GM12878 (cell line): ENCODE measurements at regions not wholly inside any gene's neighbourhood (a gene's known extent, or its start where the extent isn't known, plus 50 kb on each side); places are given as distances from the start of the nearest gene placed in this dataset.

ENCODE experiments used
- ATAC-seq: fragments of 200-7000 bp; cut with Tn5 transposase; 3 replicates; pipeline ENCODE4 v1.9.1; 2020; ENCODE audit warnings: mild to moderate bottlenecking, moderate library complexity
- BruUV-seq: library from RNA; stranded (reverse); fragments of 400-500 nt; replicated peaks from 2 replicates; lab custom pipeline; 2021; lab: Mats Ljungman, UMichigan
- CTCF ChIA-PET: fragments of 300-600 bp; sonication (Branson Sonifier 250); formaldehyde crosslinking; extraction: SDS; loops from one replicate; lab custom pipeline; 2021; ENCODE audit warnings: inconsistent platforms; lab: Yijun Ruan, JAX
- POLR2A ChIA-PET: fragments of 350-600 bp; formaldehyde crosslinking; extraction: SDS; loops from one replicate; lab custom pipeline; 2021; ENCODE audit warnings: inconsistent platforms; lab: Charles Lee
- RAD21 ChIA-PET: fragments of 300-600 bp; sonication (Branson Sonifier 250); formaldehyde crosslinking; loops from one replicate; lab custom pipeline; 2023; ENCODE audit warnings: antibody characterized with exemption; ENCODE audit not compliant: unreplicated experiment; lab: Charles Lee
- SMC1A ChIA-PET: fragments of 300-600 bp; sonication (Branson Sonifier 250); formaldehyde crosslinking; loops from one replicate; lab custom pipeline; 2023; ENCODE audit not compliant: unreplicated experiment, uncharacterized antibody; lab: Charles Lee
- DNase-seq: peaks from one replicate; pipeline ENCODE4 v3.0.0-alpha.2; 2011; ENCODE audit warnings: low read depth, low spot score
- FAIRE-seq: peaks from 3 replicates; lab custom pipeline; 2011; peaks lifted over from hg19 to GRCh38; lab: Jason Lieb, UNC
- H2AFZ ChIP-seq: 2 replicates; pipeline ENCODE4 v1.6.0; 2011; ENCODE audit warnings: low read depth, low read length, control low read depth; ENCODE audit not compliant: control insufficient read depth
- H3K27ac ChIP-seq: 2 replicates; pipeline ENCODE4 v1.5.1; 2011; ENCODE audit warnings: control low read depth; ENCODE audit not compliant: control insufficient read depth, insufficient read depth
- H3K27me3 ChIP-seq, 2 experiments: replicated peaks in 1 of 2; 2 replicates each; pipeline versions ENCODE4 v1.6.0 to v1.6.1; 2011; ENCODE audit warnings: low read length in 1 of 2; ENCODE audit not compliant: control insufficient read depth in 2 of 2, insufficient read depth in 2 of 2
- H3K36me3 ChIP-seq, 2 experiments: 2 replicates each; pipeline ENCODE4 v1.5.1; 2011; ENCODE audit warnings: low read length in 1 of 2; ENCODE audit not compliant: control insufficient read depth in 2 of 2, insufficient read depth in 2 of 2
- H3K4me1 ChIP-seq: 2 replicates; pipeline ENCODE4 v1.6.1; 2011; ENCODE audit warnings: mild to moderate bottlenecking, low read length, moderate library complexity, mixed read lengths; ENCODE audit not compliant: control insufficient read depth, insufficient read depth
- H3K4me2 ChIP-seq: 2 replicates; pipeline ENCODE4 v1.6.0; 2011; ENCODE audit warnings: control low read depth; ENCODE audit not compliant: control insufficient read depth, insufficient read depth
- H3K4me3 ChIP-seq: fragments of 200-600 bp; sonication (generic); 2 replicates; pipeline ENCODE4 v1.5.1; 2016
- H3K79me2 ChIP-seq: 2 replicates; pipeline ENCODE4 v1.6.0; 2011; ENCODE audit warnings: low read length; ENCODE audit not compliant: control insufficient read depth, insufficient read depth
- H3K9ac ChIP-seq: 2 replicates; pipeline ENCODE4 v1.8.0; 2011; ENCODE audit warnings: low read length, control low read depth, mixed read lengths; ENCODE audit not compliant: control insufficient read depth, insufficient read depth
- H3K9me3 ChIP-seq: replicated peaks from 3 replicates; pipeline ENCODE4 v1.5.1; 2011; ENCODE audit warnings: mild to moderate bottlenecking, low read length; ENCODE audit not compliant: control insufficient read depth, insufficient read depth
- H4K20me1 ChIP-seq: 2 replicates; pipeline ENCODE4 v1.6.0; 2011; ENCODE audit not compliant: control insufficient read depth, insufficient read depth
- BHLHE40 ChIP-seq, 2 experiments: fragments of 450-650 bp in 1 of 2; IDR thresholded peaks; 2 replicates each; pipeline ENCODE4 v1.6.1; 2011 to 2017; ENCODE audit warnings: low read depth in 2 of 2, borderline replicate concordance in 1 of 2, improper control_type of control experiment in 1 of 2, low read length in 1 of 2, mild to moderate bottlenecking in 1 of 2
- BMI1 ChIP-seq: fragments of 450-650 bp; IDR thresholded peaks from 2 replicates; pipeline ENCODE4 v1.6.1; 2016; ENCODE audit warnings: mild to moderate bottlenecking, moderate library complexity, borderline replicate concordance
- CBFB ChIP-seq: IDR thresholded peaks from 2 replicates; pipeline ENCODE4 v1.6.1; 2016; ENCODE audit warnings: antibody characterized with exemption, low read depth
- ETV6 ChIP-seq, 2 experiments: fragments of 450-650 bp in 1 of 2; IDR thresholded peaks in 1 of 2; conservative IDR thresholded peaks in 1 of 2; 2 replicates each; pipeline ENCODE4 v1.6.1; 2014; ENCODE audit warnings: antibody characterized with exemption in 1 of 2, borderline replicate concordance in 1 of 2, low read depth in 1 of 2, mild to moderate bottlenecking in 1 of 2, moderate library complexity in 1 of 2
- GATAD2B ChIP-seq: fragments of 450-650 bp; conservative IDR thresholded peaks from 2 replicates; pipeline ENCODE4 v1.6.1; 2017; ENCODE audit warnings: low read depth, mild to moderate bottlenecking, moderate library complexity
- IRF5 ChIP-seq: fragments of 450-650 bp; IDR thresholded peaks from 2 replicates; pipeline ENCODE4 v1.6.1; 2017; ENCODE audit warnings: borderline replicate concordance
- JUNB ChIP-seq: IDR thresholded peaks from 2 replicates; pipeline ENCODE4 v1.6.1; 2016; ENCODE audit warnings: antibody characterized with exemption, mild to moderate bottlenecking
- LARP7 ChIP-seq: fragments of 450-650 bp; IDR thresholded peaks from 2 replicates; pipeline ENCODE4 v1.6.1; 2017; ENCODE audit warnings: mild to moderate bottlenecking
- NFIC ChIP-seq: IDR thresholded peaks from 2 replicates; pipeline ENCODE4 v1.6.1; 2012; ENCODE audit warnings: low read depth, mild to moderate bottlenecking, inconsistent platforms, low read length, moderate library complexity
- PAX8 ChIP-seq: fragments of 450-650 bp; IDR thresholded peaks from 2 replicates; pipeline ENCODE4 v1.6.1; 2017; ENCODE audit warnings: mild to moderate bottlenecking, moderate library complexity
- POLR2A ChIP-seq: IDR thresholded peaks from 2 replicates; pipeline ENCODE4 v1.6.1; 2011; ENCODE audit warnings: low read depth, mild to moderate bottlenecking, low read length
- RELB ChIP-seq: fragments of 450-650 bp; IDR thresholded peaks from 2 replicates; pipeline ENCODE4 v1.6.1; 2017; ENCODE audit warnings: low read depth, mild to moderate bottlenecking, moderate library complexity
- SRF ChIP-seq, 2 experiments: IDR thresholded peaks; 2 replicates each; pipeline ENCODE4 v1.6.1; 2011; ENCODE audit warnings: low read depth in 2 of 2, low read length in 2 of 2, mild to moderate bottlenecking in 1 of 2, moderate library complexity in 1 of 2
- SUPT20H ChIP-seq: IDR thresholded peaks from 2 replicates; pipeline ENCODE4 v1.6.1; 2011; ENCODE audit warnings: low read depth, mild to moderate bottlenecking, low read length, moderate library complexity, borderline replicate concordance; ENCODE audit not compliant: control insufficient read depth
- ZNF207 ChIP-seq: fragments of 450-650 bp; IDR thresholded peaks from 2 replicates; pipeline ENCODE4 v1.6.1; 2014; ENCODE audit warnings: antibody characterized with exemption, mild to moderate bottlenecking, borderline replicate concordance
- ZNF217 ChIP-seq: fragments of 450-650 bp; IDR thresholded peaks from 2 replicates; pipeline ENCODE4 v1.6.1; 2017; ENCODE audit warnings: antibody characterized with exemption, mild to moderate bottlenecking
- ZNF622 ChIP-seq: fragments of 450-650 bp; IDR thresholded peaks from 2 replicates; pipeline ENCODE4 v1.6.1; 2017; ENCODE audit warnings: mild to moderate bottlenecking, inconsistent platforms
- ZNF687 ChIP-seq: fragments of 450-650 bp; IDR thresholded peaks from 2 replicates; pipeline ENCODE4 v1.6.1; 2017; ENCODE audit warnings: mild to moderate bottlenecking, moderate library complexity
- ZSCAN29 ChIP-seq: fragments of 450-650 bp; IDR thresholded peaks from 2 replicates; pipeline ENCODE4 v1.6.1; 2017; ENCODE audit warnings: mild to moderate bottlenecking, moderate library complexity
- whole genome bisulfite sequencing: methylation state at CpG from one replicate; pipeline ENCODE4 v1.1.6; 2016; ENCODE audit warnings: low lambda C conversion rate; ENCODE audit not compliant: insufficient replicate concordance, insufficient coverage; ENCODE audit errors: missing lambda C conversion rate; 5-methylcytosine and 5-hydroxymethylcytosine counted together
- in situ Hi-C: fragments of 300-500 bp; cut with MboI; formaldehyde crosslinking; loops from 9 replicates; pipeline ENCODE4 v1.14.3; 2018; ENCODE audit warnings: mixed read lengths
- intact Hi-C: fragments of 100-400 bp; cut with micrococcal nuclease; formaldehyde crosslinking; loops from one replicate; pipeline ENCODE4 v1.14.2; 2022; ENCODE audit not compliant: unreplicated experiment

- TF ChIP-seq NFIC = no peak
- no peak for TF ChIP-seq ZSCAN29
- TF ChIP-seq JUNB = peak; percentile 69
- TF ChIP-seq POLR2A = no peak
- no peak for TF ChIP-seq ZNF622
- TF ChIP-seq ETV6 (conservative IDR thresholded peaks at IDR 0.05 in 1 of 2, IDR thresholded peaks at IDR 0.05 in 1 of 2; ENCODE audit: borderline replicate concordance in 1 of 2, low read depth in 1 of 2) = peak in 1 of 2 experiments; percentile 23; a peak in 1 of 4 replicates
- TF ChIP-seq ZNF217 = peak; percentile 58; the same call in 1 of the 2 replicates
- TF ChIP-seq RELB = no peak
- peak; percentile 58 to 62; a peak in 3 of 4 replicates for TF ChIP-seq BHLHE40 (IDR thresholded peaks at IDR 0.05; ENCODE audit: borderline replicate concordance in 1 of 2, low read depth in 2 of 2, low read length in 1 of 2)
- TF ChIP-seq BMI1 = no peak
- TF ChIP-seq PAX8 = no peak
- TF ChIP-seq IRF5 = no peak
Measured at GRCh38 chr4:116724249-116724648, 361.1 kb downstream of the TRAM1L1 start (continued).

GRCh38 chr4:116705466-116705865, 379.9 kb downstream of the TRAM1L1 start:
- no peak overlapping the region for H3K9ac ChIP-seq
- no peak overlapping the region for H3K4me2 ChIP-seq
- no peak overlapping the region for H3K27ac ChIP-seq
- no TSS peak for BruUV-seq
- no peaks in the 10 kb centered on the region for H3K79me2 ChIP-seq
- no peak overlapping the region for H2AFZ ChIP-seq
- H3K9me3 ChIP-seq = no peaks in the 10 kb centered on the region
- SMC1A ChIA-PET = no interaction called here
- no peaks in the 10 kb centered on the region for H3K27me3 ChIP-seq
- TF ChIP-seq LARP7 (no peak), GATAD2B (no peak), ZNF207 (no peak), SUPT20H (no peak), SRF (IDR thresholded peaks at IDR 0.05; ENCODE audit: low read depth in 2 of 2, low read length in 2 of 2) (no peak), ZNF687 (no peak), CBFB (no peak)
- WGBS = 82% methylated on average over 28 of the region's 32 CpGs
- H3K36me3 ChIP-seq = no peaks in the 10 kb centered on the region
- H4K20me1 ChIP-seq = no peaks in the 10 kb centered on the region; the same call in 1 of the 2 replicates
- RAD21 ChIA-PET = no interaction called here
- POLR2A ChIA-PET = no interaction called here
- DNase-seq (no peak), ATAC-seq (no peak), FAIRE-seq (no peak)
- CTCF ChIA-PET = no interaction called here
- H3K4me1 ChIP-seq = no peaks in the 10 kb centered on the region
- in situ Hi-C loops (no loop called here), intact Hi-C loops (no loop called here)
- H3K4me3 ChIP-seq = no peak overlapping the region
